HG02840 (cell line): ENCODE measurements at regions not wholly inside any gene's neighbourhood (a gene's known extent, or its start where the extent isn't known, plus 50 kb on each side); places are given as distances from the start of the nearest gene placed in this dataset.

Source experiments
- ATAC-seq: cut with Tn5 transposase; IDR thresholded peaks from one replicate; pipeline ENCODE4 v1.9.1; 2021; ENCODE audit warnings: mild to moderate bottlenecking, moderate library complexity, moderate number of reproducible peaks; ENCODE audit not compliant: unreplicated experiment, low FRiP score

- no peak for ATAC-seq
These were observed 93.2 kb downstream of the PTCSC3 start for GRCh38 chr14:36083317-36083716.

GRCh38 chr14:36078080-36078479 is 98.4 kb downstream of the PTCSC3 start:
- no peak for ATAC-seq

GRCh38 chr14:36076197-36076596 is 100.3 kb downstream of the PTCSC3 start:
- no peak for ATAC-seq

- no peak for ATAC-seq
These were observed 101.3 kb downstream of the PTCSC3 start for GRCh38 chr14:36075203-36075602.

- ATAC-seq = no peak
These were observed 105.8 kb downstream of the PTCSC3 start for GRCh38 chr14:36070720-36071043.

- peak; percentile 62 for ATAC-seq
These were observed 106.3 kb downstream of the PTCSC3 start for GRCh38 chr14:36070031-36070719.

- peak; percentile 50 for ATAC-seq
These were observed 107.0 kb downstream of the PTCSC3 start for GRCh38 chr14:36069535-36069900.

GRCh38 chr14:36068777-36069534 is 107.6 kb downstream of the PTCSC3 start:
- ATAC-seq = no peak

GRCh38 chr14:36067428-36068187 is 108.9 kb downstream of the PTCSC3 start:
- ATAC-seq = no peak

GRCh38 chr14:36066636-36067035 is 109.9 kb downstream of the PTCSC3 start:
- ATAC-seq = no peak

- ATAC-seq = no peak
These were observed 110.7 kb downstream of the PTCSC3 start for GRCh38 chr14:36065831-36066230.

GRCh38 chr14:36059531-36059930 is 117.0 kb downstream of the PTCSC3 start:
- no peak for ATAC-seq

GRCh38 chr14:36057452-36058116 is 118.9 kb downstream of the PTCSC3 start:
- no peak for ATAC-seq

- ATAC-seq = no peak
These were observed 119.7 kb downstream of the PTCSC3 start for GRCh38 chr14:36056845-36057244.

GRCh38 chr14:36055681-36056225 is 120.8 kb downstream of the PTCSC3 start:
- ATAC-seq = no peak

- no peak for ATAC-seq
These were observed 121.5 kb downstream of the PTCSC3 start for GRCh38 chr14:36055052-36055378.

GRCh38 chr14:36054353-36055051 is 122.0 kb downstream of the PTCSC3 start:
- ATAC-seq = no peak

- ATAC-seq = no peak
These were observed 123.8 kb downstream of the PTCSC3 start for GRCh38 chr14:36052681-36053080.

- no peak for ATAC-seq
These were observed 124.5 kb downstream of the PTCSC3 start for GRCh38 chr14:36052063-36052462.

GRCh38 chr14:36048667-36049066 is 127.9 kb downstream of the PTCSC3 start:
- ATAC-seq = no peak
